Body of pancreas (tissue), 4 donors: ENCODE measurements at regions not wholly inside any gene's neighbourhood (a gene's known extent, or its start where the extent isn't known, plus 50 kb on each side); places are given as distances from the start of the nearest gene placed in this dataset.

ENCODE experiments used
- ATAC-seq: fragments of 150-250 bp; one replicate; pipeline ENCODE4 v1.9.1; 2016
- DNase-seq, 4 donors: peaks; one replicate each; pipeline ENCODE4 v3.0.0-alpha.2; 2019
- H3K27ac ChIP-seq, 4 donors: fragments of 200-600 bp; sonication (generic); 1 replicate in 3 of 4; 2 replicates in 1 of 4; pipeline versions ENCODE4 v1.5.1 to v1.6.1; 2016 to 2019; ENCODE audit warnings: mild to moderate bottlenecking in 1 of 4, mixed read lengths in 1 of 4, moderate library complexity in 1 of 4
- H3K27me3 ChIP-seq, 2 donors: fragments of 200-600 bp; sonication (generic); one replicate each; pipeline ENCODE4 v1.6.0; 2016; ENCODE audit warnings: mild to moderate bottlenecking in 1 of 2
- H3K36me3 ChIP-seq, 2 donors: fragments of 200-600 bp; sonication (generic); replicated peaks in 1 of 2; 2 replicates each; pipeline ENCODE4 v1.5.1; 2016; ENCODE audit warnings: low read depth in 2 of 2; ENCODE audit not compliant: insufficient read depth in 1 of 2
- H3K4me1 ChIP-seq: fragments of 200-600 bp; sonication (generic); one replicate; pipeline ENCODE4 v1.6.0; 2016
- H3K4me3 ChIP-seq, 2 donors: fragments of 200-600 bp; sonication (generic); 1 replicate in 1 of 2; 2 replicates in 1 of 2; pipeline ENCODE4 v1.5.1; 2016 to 2019
- H3K9me3 ChIP-seq, 3 donors: fragments of 200-600 bp; sonication (generic); 1 replicate in 2 of 3; 2 replicates in 1 of 3; pipeline ENCODE4 v1.5.1; 2016
- POLR2A ChIP-seq, 3 donors: fragments of 450-650 bp; IDR thresholded peaks; one replicate each; pipeline ENCODE4 v1.6.1; 2016; ENCODE audit warnings: antibody characterized with exemption in 3 of 3, mild to moderate bottlenecking in 2 of 3
- whole genome bisulfite sequencing, 2 donors: methylation state at CpG; one replicate each; pipeline ENCODE4 v1.1.5; 2017; 5-methylcytosine and 5-hydroxymethylcytosine counted together
- intact Hi-C: fragments of 100-400 bp; cut with DNase I; formaldehyde crosslinking; loops from one replicate; pipeline ENCODE4 v1.15.1; 2023
- TF ChIP-seq, protein P1 (sequence below), 7 experiments: fragments of 450-650 bp in 4 of 7; fragments of 200-600 bp in 3 of 7; sonication (generic) in 3 of 7; IDR thresholded peaks; one replicate each; pipeline ENCODE4 v1.5.1; 2016 to 2019; ENCODE audit warnings: antibody characterized with exemption in 7 of 7

DNA sequence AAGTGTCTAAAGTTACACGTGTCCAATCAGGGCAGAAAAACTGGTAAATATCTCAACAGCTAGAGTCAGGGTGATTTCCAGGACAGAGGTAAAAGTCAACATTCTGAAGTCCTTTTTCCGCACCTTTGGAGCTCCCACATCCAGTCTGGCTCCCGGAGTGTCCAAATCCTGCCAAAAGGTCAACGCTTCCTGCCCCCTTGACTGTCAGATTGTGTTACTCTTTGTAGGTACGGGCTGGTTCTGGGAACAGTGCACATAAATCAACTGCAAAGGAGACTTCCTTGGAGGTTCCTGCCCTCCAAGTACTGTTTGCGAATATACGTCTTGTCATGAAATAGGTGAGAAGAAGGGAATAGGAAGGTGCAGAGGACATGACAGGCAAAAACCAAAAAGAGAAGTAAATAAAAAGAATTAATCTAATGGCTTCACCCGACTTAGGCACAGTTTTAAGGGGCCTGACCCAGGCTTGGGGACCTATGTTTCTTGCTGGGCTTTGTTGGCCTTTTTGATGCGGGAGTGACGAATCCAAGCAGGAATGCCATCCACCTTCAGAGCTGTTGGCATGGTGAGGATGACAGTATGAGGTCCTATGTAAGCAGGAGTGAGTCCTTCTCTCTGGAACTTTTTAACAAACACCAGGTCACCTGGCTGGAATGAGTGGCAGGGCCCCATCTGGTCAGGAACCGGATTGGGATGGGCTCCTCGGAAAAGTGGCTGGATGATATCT, 155.4 kb downstream of the TRIM27 start:
- intact Hi-C loops, result no loop called here
- 18 to 19% methylated on average over 12 of the region's 12 CpGs for WGBS, 2 donors
- H3K27me3 ChIP-seq, result peaks cover 0 to 49% of the 10 kb centered on the region in 2 donors
- H3K4me3 ChIP-seq, result no peak overlapping the region
- H3K4me1 ChIP-seq, result no peaks in the 10 kb centered on the region
- no peak overlapping the region for H3K27ac ChIP-seq
- TF ChIP-seq, protein P1, sequence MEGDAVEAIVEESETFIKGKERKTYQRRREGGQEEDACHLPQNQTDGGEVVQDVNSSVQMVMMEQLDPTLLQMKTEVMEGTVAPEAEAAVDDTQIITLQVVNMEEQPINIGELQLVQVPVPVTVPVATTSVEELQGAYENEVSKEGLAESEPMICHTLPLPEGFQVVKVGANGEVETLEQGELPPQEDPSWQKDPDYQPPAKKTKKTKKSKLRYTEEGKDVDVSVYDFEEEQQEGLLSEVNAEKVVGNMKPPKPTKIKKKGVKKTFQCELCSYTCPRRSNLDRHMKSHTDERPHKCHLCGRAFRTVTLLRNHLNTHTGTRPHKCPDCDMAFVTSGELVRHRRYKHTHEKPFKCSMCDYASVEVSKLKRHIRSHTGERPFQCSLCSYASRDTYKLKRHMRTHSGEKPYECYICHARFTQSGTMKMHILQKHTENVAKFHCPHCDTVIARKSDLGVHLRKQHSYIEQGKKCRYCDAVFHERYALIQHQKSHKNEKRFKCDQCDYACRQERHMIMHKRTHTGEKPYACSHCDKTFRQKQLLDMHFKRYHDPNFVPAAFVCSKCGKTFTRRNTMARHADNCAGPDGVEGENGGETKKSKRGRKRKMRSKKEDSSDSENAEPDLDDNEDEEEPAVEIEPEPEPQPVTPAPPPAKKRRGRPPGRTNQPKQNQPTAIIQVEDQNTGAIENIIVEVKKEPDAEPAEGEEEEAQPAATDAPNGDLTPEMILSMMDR (IDR thresholded peaks at IDR 0.05), result no peak
- no peak for TF ChIP-seq POLR2A (IDR thresholded peaks at IDR 0.05)
- DNase-seq (no peak), ATAC-seq (no peak)
- H3K9me3 ChIP-seq, result no peaks in the 10 kb centered on the region
- no peaks in the 10 kb centered on the region for H3K36me3 ChIP-seq

DNA sequence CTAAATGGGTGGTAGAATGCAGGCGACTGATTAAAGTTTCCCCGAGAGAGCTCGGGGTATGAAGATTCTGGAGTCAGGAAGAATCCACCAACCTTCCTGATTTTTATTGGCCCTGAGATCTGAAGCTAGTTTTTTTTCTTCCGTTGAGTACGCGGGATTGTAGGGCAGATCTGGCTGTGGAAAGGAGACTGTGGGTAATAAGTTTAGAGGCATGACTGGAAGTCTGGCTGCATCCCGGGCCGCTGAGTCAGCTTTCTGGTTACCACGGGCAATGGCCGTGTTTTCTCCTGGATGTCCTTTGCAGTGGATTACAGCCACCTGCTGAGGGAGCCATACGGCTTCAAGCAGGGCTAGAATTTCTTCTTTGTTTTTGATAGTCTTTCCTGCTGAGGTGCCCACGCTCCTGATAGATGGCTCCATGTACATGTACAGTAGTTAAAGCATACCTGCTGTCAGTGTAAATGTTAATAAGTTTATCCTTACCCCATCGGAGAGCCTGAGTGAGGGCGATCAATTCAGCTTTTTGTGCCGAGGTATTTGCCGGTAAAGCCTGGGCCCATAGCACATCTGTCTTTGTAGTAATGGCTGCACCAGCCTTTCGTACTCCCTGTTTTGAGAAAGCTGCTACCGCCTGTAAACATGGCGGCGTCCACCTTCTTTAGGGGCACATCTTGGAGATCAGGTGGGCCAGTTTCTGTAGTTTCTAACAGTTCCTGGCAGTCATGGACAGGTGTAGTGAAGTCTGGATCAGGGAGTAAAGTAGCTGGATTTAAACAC, 154.0 kb downstream of the TRIM27 start:
- no peak for DNase-seq
- Histone ChIP-seq H3K27me3 (peaks cover 0 to 60% of the 10 kb centered on the region in 2 donors), H3K36me3 (no peaks in the 10 kb centered on the region), H3K9me3 (no peaks in the 10 kb centered on the region), H3K4me3 (no peak overlapping the region), H3K27ac (no peak overlapping the region), H3K4me1 (no peaks in the 10 kb centered on the region)
- no peak for ATAC-seq
- intact Hi-C loops, result no loop called here
- TF ChIP-seq POLR2A (IDR thresholded peaks at IDR 0.05), result no peak
- TF ChIP-seq, protein P1 (IDR thresholded peaks at IDR 0.05), result no peak
- WGBS, 2 donors, result 7 to 9% methylated on average over 16 to 20 of the region's 20 CpGs

DNA sequence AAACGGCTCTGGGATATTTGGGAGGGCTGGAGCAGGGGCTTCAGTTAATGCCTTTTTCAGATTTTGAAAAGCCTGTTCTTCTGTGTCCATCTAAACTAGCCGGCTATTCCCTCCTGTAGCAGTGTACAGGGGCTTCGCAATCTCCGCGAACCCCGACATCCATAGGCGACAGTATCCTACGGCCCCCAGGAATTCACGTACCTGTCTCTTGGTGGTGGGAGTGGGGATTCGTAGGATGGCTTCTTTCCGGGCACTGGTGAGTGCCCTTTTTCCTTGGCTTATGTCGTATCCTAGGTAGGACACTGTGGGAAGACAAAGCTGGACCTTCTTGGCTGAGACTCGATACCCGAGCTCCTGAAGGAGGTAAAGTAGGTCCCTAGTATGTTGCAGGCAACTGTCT, 153.1 kb downstream of the TRIM27 start:
- WGBS, 2 donors, result 12 to 17% methylated on average over 14 of the region's 14 CpGs
- ATAC-seq (no peak), DNase-seq (no peak)
- no peak overlapping the region for H3K27ac ChIP-seq
- TF ChIP-seq, protein P1 (IDR thresholded peaks at IDR 0.05), result no peak
- no peak for TF ChIP-seq POLR2A (IDR thresholded peaks at IDR 0.05)
- H3K36me3 ChIP-seq, result no peaks in the 10 kb centered on the region
- no peaks in the 10 kb centered on the region for H3K9me3 ChIP-seq
- no peaks in the 10 kb centered on the region for H3K4me1 ChIP-seq
- intact Hi-C loops, result no loop called here
- peaks cover 0 to 61% of the 10 kb centered on the region in 2 donors for H3K27me3 ChIP-seq
- no peak overlapping the region for H3K4me3 ChIP-seq

DNA sequence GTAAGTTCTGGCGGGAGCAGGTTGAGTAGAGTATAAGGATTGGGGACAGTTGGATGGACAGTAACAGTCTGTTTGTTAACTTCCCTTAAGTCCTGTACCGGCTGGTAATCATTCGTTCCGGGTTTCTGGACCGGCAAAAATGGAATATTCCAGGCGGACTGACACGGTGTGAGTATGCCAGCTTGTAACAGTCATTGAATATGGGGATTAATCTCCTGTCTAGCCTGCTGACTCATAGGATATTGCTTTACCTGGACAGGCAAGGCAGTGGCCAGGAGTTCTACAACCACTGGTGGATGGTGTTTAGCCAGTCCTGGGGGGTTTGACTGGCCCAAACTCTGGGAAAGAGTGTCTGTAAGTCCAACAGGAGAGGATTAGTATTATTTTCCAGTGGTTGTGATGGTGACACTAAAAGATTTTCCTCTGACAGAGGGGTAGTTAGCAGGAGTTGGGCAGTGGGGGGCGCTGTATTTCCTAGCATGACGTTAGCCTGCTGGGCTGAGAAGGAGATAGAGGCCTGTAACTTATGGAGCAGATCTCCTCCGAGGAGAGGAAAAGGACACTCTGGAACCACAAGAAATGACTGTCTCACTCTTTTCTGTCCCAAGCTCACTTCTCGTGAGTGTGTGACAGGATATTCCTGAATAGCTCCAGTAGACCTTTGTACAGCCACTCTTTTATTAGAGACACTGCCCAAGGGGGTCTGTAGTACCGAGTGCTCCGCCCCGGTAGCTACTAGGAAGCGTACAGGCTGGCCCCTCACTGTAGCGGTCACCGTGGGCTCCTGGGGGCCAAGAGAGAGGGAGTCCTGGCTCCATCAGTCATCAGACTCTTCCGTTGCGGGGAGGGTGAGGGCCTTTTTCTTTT, 152.2 kb downstream of the TRIM27 start:
- DNase-seq (no peak), ATAC-seq (no peak)
- WGBS, 2 donors, result 9 to 10% methylated on average over 19 of the region's 19 CpGs
- no peak overlapping the region for H3K27ac ChIP-seq
- no peaks in the 10 kb centered on the region for H3K4me1 ChIP-seq
- H3K9me3 ChIP-seq, result no peaks in the 10 kb centered on the region
- TF ChIP-seq, protein P1 (IDR thresholded peaks at IDR 0.05), result no peak
- no peak for TF ChIP-seq POLR2A (IDR thresholded peaks at IDR 0.05)
- intact Hi-C loops, result no loop called here
- H3K36me3 ChIP-seq, result no peaks in the 10 kb centered on the region
- peaks cover 0 to 52% of the 10 kb centered on the region in 2 donors for H3K27me3 ChIP-seq
- H3K4me3 ChIP-seq, result no peak overlapping the region
